ENCODE measurements at regions not wholly inside any gene's neighbourhood (a gene's known extent, or its start where the extent isn't known, plus 50 kb on each side); places are given as distances from the start of the nearest gene placed in this dataset.

DNA sequence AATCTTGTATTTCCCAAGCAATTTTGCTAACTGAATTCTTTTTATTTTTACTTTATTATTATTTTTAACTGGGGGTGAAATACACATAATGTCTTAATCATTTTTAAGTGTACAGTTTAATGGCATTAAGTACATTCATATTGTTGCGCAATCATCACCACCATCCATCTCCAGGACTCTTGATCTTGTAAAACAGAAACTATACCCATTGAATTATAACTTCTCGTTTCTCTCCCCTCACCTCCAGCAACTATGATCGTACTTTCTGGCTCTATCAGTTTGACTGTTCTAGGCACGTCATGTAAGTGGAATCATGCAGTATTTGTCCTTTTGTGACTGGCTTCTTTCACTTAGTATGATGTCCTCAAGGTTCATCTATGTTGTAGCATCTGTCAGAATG is 108.8 kb downstream of the ARL5B start:
- Histone ChIP-seq H3K36me3 (replicated peaks in 1 of 2; ENCODE audit: control extremely low read depth in 1 of 2, control insufficient read depth in 1 of 2, extremely low read depth in 1 of 2, insufficient read depth in 2 of 2, low read length in 1 of 2) (no peaks in the 10 kb centered on the region), H3K4me1 (ENCODE audit: control insufficient read depth in 2 of 2, insufficient read depth in 2 of 2, low read length in 2 of 2) (no peaks in the 10 kb centered on the region), H3K27me3 (replicated peaks in 1 of 4; ENCODE audit: control extremely low read depth in 1 of 4, control insufficient read depth in 3 of 4, insufficient read depth in 4 of 4, low read length in 3 of 4) (no peaks in the 10 kb centered on the region), H3K9ac (ENCODE audit: low read length) (no peak overlapping the region), H4K20me1 (ENCODE audit: control insufficient read depth, insufficient read depth, low read length, poor library complexity, severe bottlenecking) (no peaks in the 10 kb centered on the region), H3K27ac (ENCODE audit: low read length in 2 of 2) (no peak overlapping the region), H2AFZ (ENCODE audit: insufficient read depth, low read depth, low read length, poor library complexity, severe bottlenecking) (no peak overlapping the region), H3K79me2 (ENCODE audit: control insufficient read depth, insufficient read depth, low read length) (no peaks in the 10 kb centered on the region), H3K4me2 (replicated peaks; ENCODE audit: low read depth, low read length, poor library complexity, severe bottlenecking) (no peak overlapping the region), H3K4me3 (ENCODE audit: control extremely low read depth in 1 of 5, extremely low read depth in 1 of 5, insufficient read depth in 1 of 5, low read depth in 2 of 5, low read length in 4 of 5) (no peak overlapping the region), H3K9me3 (ENCODE audit: control extremely low read depth in 1 of 3, control insufficient read depth in 2 of 3, insufficient read depth in 1 of 3, low read length in 2 of 3) (no peaks in the 10 kb centered on the region)
- TF ChIP-seq, protein P1, sequence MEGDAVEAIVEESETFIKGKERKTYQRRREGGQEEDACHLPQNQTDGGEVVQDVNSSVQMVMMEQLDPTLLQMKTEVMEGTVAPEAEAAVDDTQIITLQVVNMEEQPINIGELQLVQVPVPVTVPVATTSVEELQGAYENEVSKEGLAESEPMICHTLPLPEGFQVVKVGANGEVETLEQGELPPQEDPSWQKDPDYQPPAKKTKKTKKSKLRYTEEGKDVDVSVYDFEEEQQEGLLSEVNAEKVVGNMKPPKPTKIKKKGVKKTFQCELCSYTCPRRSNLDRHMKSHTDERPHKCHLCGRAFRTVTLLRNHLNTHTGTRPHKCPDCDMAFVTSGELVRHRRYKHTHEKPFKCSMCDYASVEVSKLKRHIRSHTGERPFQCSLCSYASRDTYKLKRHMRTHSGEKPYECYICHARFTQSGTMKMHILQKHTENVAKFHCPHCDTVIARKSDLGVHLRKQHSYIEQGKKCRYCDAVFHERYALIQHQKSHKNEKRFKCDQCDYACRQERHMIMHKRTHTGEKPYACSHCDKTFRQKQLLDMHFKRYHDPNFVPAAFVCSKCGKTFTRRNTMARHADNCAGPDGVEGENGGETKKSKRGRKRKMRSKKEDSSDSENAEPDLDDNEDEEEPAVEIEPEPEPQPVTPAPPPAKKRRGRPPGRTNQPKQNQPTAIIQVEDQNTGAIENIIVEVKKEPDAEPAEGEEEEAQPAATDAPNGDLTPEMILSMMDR (IDR thresholded peaks at IDR 0.05) = no peak
- TF ChIP-seq EZH2 (IDR thresholded peaks at IDR 0.05; ENCODE audit: borderline replicate concordance, insufficient read depth, low read depth, low read length, poor library complexity, severe bottlenecking) = no peak
- DNase-seq (no peak), ATAC-seq (ENCODE audit: low read depth) (no peak)
- H3K9me3 Mint-ChIP-seq (ENCODE audit: insufficient read depth) = peaks cover 3% of the 10 kb centered on the region
- H3K4me1 Mint-ChIP-seq = no peaks in the 10 kb centered on the region
- no peaks in the 10 kb centered on the region for H3K27me3 Mint-ChIP-seq
- POLR2A ChIA-PET = no interaction called here
- H3K27ac Mint-ChIP-seq = no peak overlapping the region
- CTCF ChIA-PET = no interaction called here
- H3K4me3 Mint-ChIP-seq = no peak overlapping the region
- intact Hi-C loops (cut with micrococcal nuclease) = no loop called here
- WGBS (ENCODE audit: insufficient coverage) = no CpG with 5 or more reads among the region's 4 CpGs

GRCh38 chr10:18773180-18773579 is 113.9 kb downstream of the ARL5B start:
- Histone ChIP-seq H3K4me2 (replicated peaks; ENCODE audit: low read depth, low read length, poor library complexity, severe bottlenecking) (no peak overlapping the region), H3K9me3 (ENCODE audit: control extremely low read depth in 1 of 3, control insufficient read depth in 2 of 3, insufficient read depth in 1 of 3, low read length in 2 of 3) (no peaks in the 10 kb centered on the region), H3K27me3 (replicated peaks in 1 of 4; ENCODE audit: control extremely low read depth in 1 of 4, control insufficient read depth in 3 of 4, insufficient read depth in 4 of 4, low read length in 3 of 4) (no peaks in the 10 kb centered on the region), H3K79me2 (ENCODE audit: control insufficient read depth, insufficient read depth, low read length) (no peaks in the 10 kb centered on the region), H3K36me3 (replicated peaks in 1 of 2; ENCODE audit: control extremely low read depth in 1 of 2, control insufficient read depth in 1 of 2, extremely low read depth in 1 of 2, insufficient read depth in 2 of 2, low read length in 1 of 2) (no peaks in the 10 kb centered on the region), H3K27ac (ENCODE audit: low read length in 2 of 2) (no peak overlapping the region), H2AFZ (ENCODE audit: insufficient read depth, low read depth, low read length, poor library complexity, severe bottlenecking) (no peak overlapping the region), H3K4me1 (ENCODE audit: control insufficient read depth in 2 of 2, insufficient read depth in 2 of 2, low read length in 2 of 2) (no peaks in the 10 kb centered on the region), H4K20me1 (ENCODE audit: control insufficient read depth, insufficient read depth, low read length, poor library complexity, severe bottlenecking) (no peaks in the 10 kb centered on the region), H3K4me3 (ENCODE audit: control extremely low read depth in 1 of 5, extremely low read depth in 1 of 5, insufficient read depth in 1 of 5, low read depth in 2 of 5, low read length in 4 of 5) (no peak overlapping the region), H3K9ac (ENCODE audit: low read length) (no peak overlapping the region)
- Mint-ChIP-seq H3K27ac (no peak overlapping the region), H3K4me3 (no peak overlapping the region), H3K4me1 (no peaks in the 10 kb centered on the region), H3K9me3 (ENCODE audit: insufficient read depth) (peaks cover 3% of the 10 kb centered on the region), H3K27me3 (no peaks in the 10 kb centered on the region)
- DNase-seq (no peak), ATAC-seq (ENCODE audit: low read depth) (no peak)
- no peak for TF ChIP-seq EZH2 (IDR thresholded peaks at IDR 0.05; ENCODE audit: borderline replicate concordance, insufficient read depth, low read depth, low read length, poor library complexity, severe bottlenecking)
- TF ChIP-seq, protein P1 (IDR thresholded peaks at IDR 0.05) = no peak
- intact Hi-C loops (cut with micrococcal nuclease) = no loop called here
- 94% methylated on average over 2 of the region's 4 CpGs for WGBS (ENCODE audit: insufficient coverage)
- ChIA-PET CTCF (no interaction called here), POLR2A (no interaction called here)
